ENCODE measurements at regions not wholly inside any gene's neighbourhood (a gene's known extent, or its start where the extent isn't known, plus 50 kb on each side); places are given as distances from the start of the nearest gene placed in this dataset.
"Not testable (repeated sequence)": the region's sequence is repeated elsewhere in the genome, so short reads cannot be mapped to it uniquely, and the experiment has no call there.

GRCh38 chr21:31515253-31515652 lies 144.2 kb upstream of the SOD1 start:
- TF ChIP-seq HNF4A (conservative IDR thresholded peaks at IDR 0.05) (no peak), TAF1 (conservative IDR thresholded peaks at IDR 0.05) (no peak), RAD21 (IDR thresholded peaks at IDR 0.05) (no peak), ATF3 (IDR thresholded peaks at IDR 0.05) (no peak)
- Histone ChIP-seq H3K36me3 (ENCODE audit: control insufficient read depth in 4 of 4, insufficient read depth in 3 of 4, low read depth in 1 of 4, low read length in 3 of 4) (no peaks in the 10 kb centered on the region), H3K4me3 (ENCODE audit: low read depth in 1 of 3, low read length in 3 of 3) (no peak overlapping the region), H3K9ac (ENCODE audit: low read depth in 1 of 2, low read length in 2 of 2) (no peak overlapping the region), H3K27me3 (ENCODE audit: control insufficient read depth in 4 of 4, insufficient read depth in 4 of 4, low read length in 3 of 4) (no peaks in the 10 kb centered on the region), H3K4me1 (ENCODE audit: control insufficient read depth in 4 of 4, insufficient read depth in 4 of 4, low read length in 3 of 4) (no peaks in the 10 kb centered on the region), H3K27ac (ENCODE audit: low read depth in 1 of 2, low read length in 2 of 2) (no peak overlapping the region), H3K9me3 (ENCODE audit: control insufficient read depth in 4 of 4, low read length in 3 of 4) (no peaks in the 10 kb centered on the region)
- DNase-seq (ENCODE audit: low spot score) = no peak
- WGBS = 92% methylated on average over 2 of the region's 2 CpGs

DNA sequence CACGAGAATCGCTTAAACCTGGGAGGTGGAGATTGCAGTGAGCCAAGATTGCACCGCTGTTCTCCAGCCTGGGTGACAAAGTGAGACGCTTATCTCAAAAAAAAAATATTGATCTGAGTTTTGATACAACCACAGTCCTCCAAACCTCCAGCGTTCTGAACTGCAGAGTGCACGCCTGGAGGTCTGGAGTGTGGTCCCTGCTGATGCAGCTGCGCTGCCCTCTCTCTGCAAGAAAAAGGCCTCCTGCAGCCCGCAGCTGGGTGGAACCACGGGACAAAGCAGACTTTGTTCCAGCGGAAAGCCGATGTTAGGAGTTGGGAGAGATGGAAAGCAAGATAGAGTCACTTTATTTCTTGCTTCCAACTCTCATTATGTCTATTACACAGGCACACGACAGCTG lies 144.9 kb upstream of the SOD1 start:
- Histone ChIP-seq H3K9ac (ENCODE audit: low read depth in 1 of 2, low read length in 2 of 2) (no peak overlapping the region), H3K27me3 (ENCODE audit: control insufficient read depth in 4 of 4, insufficient read depth in 4 of 4, low read length in 3 of 4) (no peaks in the 10 kb centered on the region), H3K27ac (ENCODE audit: low read depth in 1 of 2, low read length in 2 of 2) (no peak overlapping the region), H3K4me3 (ENCODE audit: low read depth in 1 of 3, low read length in 3 of 3) (no peak overlapping the region), H3K36me3 (ENCODE audit: control insufficient read depth in 4 of 4, insufficient read depth in 3 of 4, low read depth in 1 of 4, low read length in 3 of 4) (no peaks in the 10 kb centered on the region), H3K4me1 (ENCODE audit: control insufficient read depth in 4 of 4, insufficient read depth in 4 of 4, low read length in 3 of 4) (no peaks in the 10 kb centered on the region), H3K9me3 (ENCODE audit: control insufficient read depth in 4 of 4, low read length in 3 of 4) (no peaks in the 10 kb centered on the region)
- no peak for DNase-seq (ENCODE audit: low spot score)
- TF ChIP-seq TAF1 (conservative IDR thresholded peaks at IDR 0.05) = no peak
- TF ChIP-seq, protein P1, sequence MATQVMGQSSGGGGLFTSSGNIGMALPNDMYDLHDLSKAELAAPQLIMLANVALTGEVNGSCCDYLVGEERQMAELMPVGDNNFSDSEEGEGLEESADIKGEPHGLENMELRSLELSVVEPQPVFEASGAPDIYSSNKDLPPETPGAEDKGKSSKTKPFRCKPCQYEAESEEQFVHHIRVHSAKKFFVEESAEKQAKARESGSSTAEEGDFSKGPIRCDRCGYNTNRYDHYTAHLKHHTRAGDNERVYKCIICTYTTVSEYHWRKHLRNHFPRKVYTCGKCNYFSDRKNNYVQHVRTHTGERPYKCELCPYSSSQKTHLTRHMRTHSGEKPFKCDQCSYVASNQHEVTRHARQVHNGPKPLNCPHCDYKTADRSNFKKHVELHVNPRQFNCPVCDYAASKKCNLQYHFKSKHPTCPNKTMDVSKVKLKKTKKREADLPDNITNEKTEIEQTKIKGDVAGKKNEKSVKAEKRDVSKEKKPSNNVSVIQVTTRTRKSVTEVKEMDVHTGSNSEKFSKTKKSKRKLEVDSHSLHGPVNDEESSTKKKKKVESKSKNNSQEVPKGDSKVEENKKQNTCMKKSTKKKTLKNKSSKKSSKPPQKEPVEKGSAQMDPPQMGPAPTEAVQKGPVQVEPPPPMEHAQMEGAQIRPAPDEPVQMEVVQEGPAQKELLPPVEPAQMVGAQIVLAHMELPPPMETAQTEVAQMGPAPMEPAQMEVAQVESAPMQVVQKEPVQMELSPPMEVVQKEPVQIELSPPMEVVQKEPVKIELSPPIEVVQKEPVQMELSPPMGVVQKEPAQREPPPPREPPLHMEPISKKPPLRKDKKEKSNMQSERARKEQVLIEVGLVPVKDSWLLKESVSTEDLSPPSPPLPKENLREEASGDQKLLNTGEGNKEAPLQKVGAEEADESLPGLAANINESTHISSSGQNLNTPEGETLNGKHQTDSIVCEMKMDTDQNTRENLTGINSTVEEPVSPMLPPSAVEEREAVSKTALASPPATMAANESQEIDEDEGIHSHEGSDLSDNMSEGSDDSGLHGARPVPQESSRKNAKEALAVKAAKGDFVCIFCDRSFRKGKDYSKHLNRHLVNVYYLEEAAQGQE (IDR thresholded peaks at IDR 0.05) = no peak
- TF ChIP-seq CTCF (IDR thresholded peaks at IDR 0.05; ENCODE audit: low read depth, low read length, missing input control) = no peak
- no peak for TF ChIP-seq MAX (IDR thresholded peaks at IDR 0.05)
- no peak for TF ChIP-seq RXRA (IDR thresholded peaks at IDR 0.05)
- TF ChIP-seq RAD21 (IDR thresholded peaks at IDR 0.05) = no peak
- TF ChIP-seq HNF4G (IDR thresholded peaks at IDR 0.05) = no peak
- TF ChIP-seq JUND (IDR thresholded peaks at IDR 0.05) = no peak
- 72% methylated on average over 12 of the region's 12 CpGs for WGBS

DNA sequence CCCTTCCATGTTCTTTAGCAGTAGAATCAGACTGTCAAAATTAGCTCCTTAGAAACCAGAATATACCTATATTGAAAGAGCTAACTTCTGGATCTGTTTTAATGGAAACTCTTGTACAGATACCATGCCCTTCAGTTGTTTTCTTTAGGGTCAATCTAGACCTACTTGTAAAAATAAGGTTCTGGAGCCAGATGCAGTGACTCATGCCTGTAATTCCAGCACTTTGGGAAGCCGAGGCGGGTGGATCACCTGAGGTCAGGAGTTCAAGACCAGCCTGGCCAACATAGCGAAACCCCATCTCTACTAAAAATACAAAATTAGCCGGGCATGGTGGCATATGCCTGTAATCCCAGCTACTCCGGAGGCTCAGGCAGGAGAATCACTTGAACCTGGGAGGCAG lies 146.0 kb upstream of the SOD1 start:
- H3K9ac ChIP-seq (ENCODE audit: low read depth in 1 of 2, low read length in 2 of 2); DNase-seq (ENCODE audit: low spot score); H3K9me3 ChIP-seq (ENCODE audit: control insufficient read depth in 4 of 4, low read length in 3 of 4); H3K36me3 ChIP-seq (ENCODE audit: control insufficient read depth in 4 of 4, insufficient read depth in 3 of 4, low read depth in 1 of 4, low read length in 3 of 4); H3K27ac ChIP-seq (ENCODE audit: low read depth in 1 of 2, low read length in 2 of 2); H3K27me3 ChIP-seq (ENCODE audit: control insufficient read depth in 4 of 4, insufficient read depth in 4 of 4, low read length in 3 of 4); H3K4me3 ChIP-seq (ENCODE audit: low read depth in 1 of 3, low read length in 3 of 3); H3K4me1 ChIP-seq (ENCODE audit: control insufficient read depth in 4 of 4, insufficient read depth in 4 of 4, low read length in 3 of 4): not testable (repeated sequence)
- WGBS = 92% methylated on average over 5 of the region's 5 CpGs

DNA sequence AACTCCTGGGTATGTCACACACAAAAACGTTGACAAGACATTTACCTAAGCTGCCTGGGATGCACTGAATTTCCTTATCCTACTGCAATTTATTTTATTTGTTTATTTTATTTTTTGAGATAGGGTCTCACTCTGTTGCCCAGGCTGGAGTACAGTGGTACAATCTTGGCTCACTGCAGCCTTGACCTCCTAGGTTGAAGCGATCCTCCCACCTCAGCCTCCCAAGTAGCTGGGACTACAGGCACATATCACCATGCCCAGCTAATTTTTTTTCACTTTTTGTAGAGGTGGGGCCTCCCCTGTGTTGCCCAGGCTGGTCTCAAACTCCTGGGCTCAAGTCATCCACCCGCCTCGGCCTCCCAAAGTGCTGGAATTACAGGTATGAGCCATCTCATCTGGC lies 147.5 kb upstream of the SOD1 start:
- not testable (repeated sequence) for H3K36me3 ChIP-seq (ENCODE audit: control insufficient read depth in 4 of 4, insufficient read depth in 3 of 4, low read depth in 1 of 4, low read length in 3 of 4); H3K4me3 ChIP-seq (ENCODE audit: low read depth in 1 of 3, low read length in 3 of 3); H3K27me3 ChIP-seq (ENCODE audit: control insufficient read depth in 4 of 4, insufficient read depth in 4 of 4, low read length in 3 of 4); H3K9me3 ChIP-seq (ENCODE audit: control insufficient read depth in 4 of 4, low read length in 3 of 4); DNase-seq (ENCODE audit: low spot score); H3K9ac ChIP-seq (ENCODE audit: low read depth in 1 of 2, low read length in 2 of 2); H3K4me1 ChIP-seq (ENCODE audit: control insufficient read depth in 4 of 4, insufficient read depth in 4 of 4, low read length in 3 of 4); H3K27ac ChIP-seq (ENCODE audit: low read depth in 1 of 2, low read length in 2 of 2)
- 89% methylated on average over 4 of the region's 4 CpGs for WGBS

All from liver (tissue), 8 donors.